ENCODE measurements at regions not wholly inside any gene's neighbourhood (a gene's known extent, or its start where the extent isn't known, plus 50 kb on each side); places are given as distances from the start of the nearest gene placed in this dataset.

DNA sequence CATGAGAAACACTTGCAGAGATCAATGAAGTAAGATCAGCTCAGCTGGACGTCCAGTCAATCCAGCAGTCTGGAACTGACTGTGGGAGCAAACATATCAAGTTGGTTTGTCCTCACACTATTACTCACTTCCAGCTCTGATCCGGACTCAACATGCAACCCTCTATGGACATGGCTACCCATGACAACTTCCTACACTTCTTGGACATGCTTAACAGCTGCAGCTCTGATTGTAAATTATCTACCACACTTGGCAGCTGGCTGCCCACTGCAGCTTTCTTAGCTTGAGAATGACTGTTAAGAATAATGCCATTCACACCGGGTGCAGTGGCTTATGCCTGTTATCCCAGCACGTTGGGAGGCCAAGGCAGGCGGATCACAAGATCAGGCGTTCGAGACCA, 429.8 kb downstream of the EPHA4 start:
- no peak for TF ChIP-seq POLR2A (IDR thresholded peaks at IDR 0.05)
- TF ChIP-seq, protein P1, sequence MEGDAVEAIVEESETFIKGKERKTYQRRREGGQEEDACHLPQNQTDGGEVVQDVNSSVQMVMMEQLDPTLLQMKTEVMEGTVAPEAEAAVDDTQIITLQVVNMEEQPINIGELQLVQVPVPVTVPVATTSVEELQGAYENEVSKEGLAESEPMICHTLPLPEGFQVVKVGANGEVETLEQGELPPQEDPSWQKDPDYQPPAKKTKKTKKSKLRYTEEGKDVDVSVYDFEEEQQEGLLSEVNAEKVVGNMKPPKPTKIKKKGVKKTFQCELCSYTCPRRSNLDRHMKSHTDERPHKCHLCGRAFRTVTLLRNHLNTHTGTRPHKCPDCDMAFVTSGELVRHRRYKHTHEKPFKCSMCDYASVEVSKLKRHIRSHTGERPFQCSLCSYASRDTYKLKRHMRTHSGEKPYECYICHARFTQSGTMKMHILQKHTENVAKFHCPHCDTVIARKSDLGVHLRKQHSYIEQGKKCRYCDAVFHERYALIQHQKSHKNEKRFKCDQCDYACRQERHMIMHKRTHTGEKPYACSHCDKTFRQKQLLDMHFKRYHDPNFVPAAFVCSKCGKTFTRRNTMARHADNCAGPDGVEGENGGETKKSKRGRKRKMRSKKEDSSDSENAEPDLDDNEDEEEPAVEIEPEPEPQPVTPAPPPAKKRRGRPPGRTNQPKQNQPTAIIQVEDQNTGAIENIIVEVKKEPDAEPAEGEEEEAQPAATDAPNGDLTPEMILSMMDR (IDR thresholded peaks at IDR 0.05) = no peak
